ENCODE measurements at regions not wholly inside any gene's neighbourhood (a gene's known extent, or its start where the extent isn't known, plus 50 kb on each side); places are given as distances from the start of the nearest gene placed in this dataset.

DNA sequence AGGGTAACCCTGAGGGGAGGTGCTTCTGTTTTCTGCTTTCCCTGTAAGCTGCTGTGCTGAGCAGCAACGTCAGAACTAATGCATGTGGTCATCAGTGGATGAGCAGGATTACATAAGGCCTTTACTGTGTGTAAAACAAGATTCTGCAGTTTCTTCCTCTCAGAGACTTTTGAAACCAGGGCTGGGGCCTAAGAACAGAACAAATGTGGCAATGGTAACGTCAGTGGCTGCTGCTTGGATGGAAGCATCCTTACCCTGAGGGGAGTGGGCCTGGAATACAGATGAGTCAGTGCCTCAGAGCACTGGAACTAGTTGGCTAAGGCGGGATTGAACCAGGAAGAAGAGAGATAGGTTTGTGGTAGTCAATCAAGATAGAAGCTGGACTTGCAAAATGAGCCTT is 180.2 kb upstream of the KCNH8 start:
- Histone ChIP-seq H3K9me2 (ENCODE audit: insufficient read depth, low read length) (no peaks in the 10 kb centered on the region), H2AFZ (ENCODE audit: low read length) (peak overlapping the region; percentile 55), H3K79me2 (ENCODE audit: insufficient read depth, low read depth, low read length) (no peaks in the 10 kb centered on the region), H4K20me1 (ENCODE audit: insufficient read depth, low read length) (no peaks in the 10 kb centered on the region), H3K27ac (ENCODE audit: low read depth, low read length, poor library complexity, severe bottlenecking) (no peak overlapping the region), H3K36me3 (ENCODE audit: insufficient read depth, low read length) (no peaks in the 10 kb centered on the region), H3K9me3 (ENCODE audit: low read length) (peaks cover 17% of the 10 kb centered on the region; the same call in 1 of the 2 replicates), H3K4me1 (ENCODE audit: insufficient read depth, low read length, poor library complexity, severe bottlenecking) (no peaks in the 10 kb centered on the region), H3K4me2 (ENCODE audit: low read length) (no peak overlapping the region), H3K4me3 (ENCODE audit: low read depth, low read length, poor library complexity, severe bottlenecking) (no peak overlapping the region)
- no TSS peak for BruUV-seq (replicated peaks)
- POLR2A ChIA-PET = interaction anchor here (0.6 to 0.7 kb wide), 2 partner anchors 11 to 177 kb away, joined by 3 to 5 read pairs; no protein-coding TSS in a partner anchor
- CTCF ChIA-PET (ENCODE audit: unreplicated experiment) = no interaction called here
- DNase-seq (ENCODE audit: low spot score) = no peak
- TF ChIP-seq, protein P1, sequence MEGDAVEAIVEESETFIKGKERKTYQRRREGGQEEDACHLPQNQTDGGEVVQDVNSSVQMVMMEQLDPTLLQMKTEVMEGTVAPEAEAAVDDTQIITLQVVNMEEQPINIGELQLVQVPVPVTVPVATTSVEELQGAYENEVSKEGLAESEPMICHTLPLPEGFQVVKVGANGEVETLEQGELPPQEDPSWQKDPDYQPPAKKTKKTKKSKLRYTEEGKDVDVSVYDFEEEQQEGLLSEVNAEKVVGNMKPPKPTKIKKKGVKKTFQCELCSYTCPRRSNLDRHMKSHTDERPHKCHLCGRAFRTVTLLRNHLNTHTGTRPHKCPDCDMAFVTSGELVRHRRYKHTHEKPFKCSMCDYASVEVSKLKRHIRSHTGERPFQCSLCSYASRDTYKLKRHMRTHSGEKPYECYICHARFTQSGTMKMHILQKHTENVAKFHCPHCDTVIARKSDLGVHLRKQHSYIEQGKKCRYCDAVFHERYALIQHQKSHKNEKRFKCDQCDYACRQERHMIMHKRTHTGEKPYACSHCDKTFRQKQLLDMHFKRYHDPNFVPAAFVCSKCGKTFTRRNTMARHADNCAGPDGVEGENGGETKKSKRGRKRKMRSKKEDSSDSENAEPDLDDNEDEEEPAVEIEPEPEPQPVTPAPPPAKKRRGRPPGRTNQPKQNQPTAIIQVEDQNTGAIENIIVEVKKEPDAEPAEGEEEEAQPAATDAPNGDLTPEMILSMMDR (conservative IDR thresholded peaks at IDR 0.05; ENCODE audit: low read length) = no peak
- no peak for TF ChIP-seq EZH2phosphoT487 (IDR thresholded peaks at IDR 0.05; ENCODE audit: borderline replicate concordance, low read depth, low read length)
- intact Hi-C loops (cut with micrococcal nuclease; ENCODE audit: unreplicated experiment) = no loop called here

DNA sequence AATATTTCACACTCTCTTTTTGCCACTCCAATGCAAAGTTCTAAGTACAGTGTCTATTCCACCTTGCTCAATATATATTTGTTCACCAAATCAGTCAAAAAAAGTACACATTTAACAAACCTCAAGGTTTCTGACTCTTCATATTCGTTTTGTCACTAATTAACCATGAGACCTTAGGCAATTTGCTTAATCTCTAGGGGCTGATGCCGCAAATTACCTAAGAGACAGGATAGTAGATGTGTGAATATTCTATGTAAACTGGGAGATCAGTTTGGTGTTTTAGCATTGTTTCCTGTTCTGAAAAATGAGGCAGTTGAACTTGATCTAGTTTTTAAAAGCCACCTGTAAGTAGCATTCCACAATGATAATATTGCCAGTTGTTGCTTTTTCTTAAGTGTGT is 182.5 kb upstream of the KCNH8 start:
- H3K4me1 ChIP-seq (ENCODE audit: insufficient read depth, low read length, poor library complexity, severe bottlenecking) = no peaks in the 10 kb centered on the region
- no peaks in the 10 kb centered on the region for H4K20me1 ChIP-seq (ENCODE audit: insufficient read depth, low read length)
- POLR2A ChIA-PET = no interaction called here
- no peak overlapping the region for H3K27ac ChIP-seq (ENCODE audit: low read depth, low read length, poor library complexity, severe bottlenecking)
- H3K9me3 ChIP-seq (ENCODE audit: low read length) = peaks cover 5% of the 10 kb centered on the region; the same call in 1 of the 2 replicates
- DNase-seq (ENCODE audit: low spot score) = no peak
- no peaks in the 10 kb centered on the region for H3K9me2 ChIP-seq (ENCODE audit: insufficient read depth, low read length)
- CTCF ChIA-PET (ENCODE audit: unreplicated experiment) = no interaction called here
- H3K36me3 ChIP-seq (ENCODE audit: insufficient read depth, low read length) = no peaks in the 10 kb centered on the region
- TF ChIP-seq EZH2phosphoT487 (IDR thresholded peaks at IDR 0.05; ENCODE audit: borderline replicate concordance, low read depth, low read length) = no peak
- TF ChIP-seq, protein P1 (conservative IDR thresholded peaks at IDR 0.05; ENCODE audit: low read length) = no peak
- intact Hi-C loops (cut with micrococcal nuclease; ENCODE audit: unreplicated experiment) = no loop called here
- no peak overlapping the region for H2AFZ ChIP-seq (ENCODE audit: low read length)
- H3K4me2 ChIP-seq (ENCODE audit: low read length) = no peak overlapping the region
- H3K4me3 ChIP-seq (ENCODE audit: low read depth, low read length, poor library complexity, severe bottlenecking) = no peak overlapping the region
- no TSS peak for BruUV-seq (replicated peaks)
- H3K79me2 ChIP-seq (ENCODE audit: insufficient read depth, low read depth, low read length) = no peaks in the 10 kb centered on the region

DNA sequence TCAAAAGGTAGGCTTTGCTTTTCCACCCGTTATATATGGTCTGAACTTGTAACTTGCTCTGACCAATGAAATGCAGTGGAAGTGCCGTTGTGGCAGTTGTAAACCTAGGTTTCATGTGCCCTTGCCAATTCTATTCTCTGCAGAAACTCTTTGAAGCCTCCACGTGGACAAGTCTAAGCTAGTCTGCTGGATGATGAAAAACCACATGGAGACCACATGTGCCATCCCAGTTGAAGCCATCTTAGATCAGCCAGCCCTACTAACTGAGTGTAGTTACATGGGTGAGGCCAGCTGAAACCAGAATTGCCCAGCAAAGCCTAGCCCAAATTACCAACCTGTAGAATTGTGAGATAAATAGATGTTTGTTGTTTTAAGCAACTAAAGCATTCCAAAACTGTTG is 183.7 kb upstream of the KCNH8 start:
- ChIA-PET CTCF (ENCODE audit: unreplicated experiment) (no interaction called here), POLR2A (no interaction called here)
- Histone ChIP-seq H3K27ac (ENCODE audit: low read depth, low read length, poor library complexity, severe bottlenecking) (no peak overlapping the region), H3K9me2 (ENCODE audit: insufficient read depth, low read length) (no peaks in the 10 kb centered on the region), H3K36me3 (ENCODE audit: insufficient read depth, low read length) (no peaks in the 10 kb centered on the region), H3K4me3 (ENCODE audit: low read depth, low read length, poor library complexity, severe bottlenecking) (no peak overlapping the region), H3K4me1 (ENCODE audit: insufficient read depth, low read length, poor library complexity, severe bottlenecking) (no peaks in the 10 kb centered on the region), H3K4me2 (ENCODE audit: low read length) (no peak overlapping the region), H3K9me3 (ENCODE audit: low read length) (peaks cover 5% of the 10 kb centered on the region; the same call in 1 of the 2 replicates), H3K79me2 (ENCODE audit: insufficient read depth, low read depth, low read length) (no peaks in the 10 kb centered on the region), H2AFZ (ENCODE audit: low read length) (peak overlapping the region; percentile 10; the same call in 1 of the 2 replicates), H4K20me1 (ENCODE audit: insufficient read depth, low read length) (no peaks in the 10 kb centered on the region)
- BruUV-seq (replicated peaks) = no TSS peak
- TF ChIP-seq EZH2phosphoT487 (IDR thresholded peaks at IDR 0.05; ENCODE audit: borderline replicate concordance, low read depth, low read length) = no peak
- TF ChIP-seq, protein P1 (conservative IDR thresholded peaks at IDR 0.05; ENCODE audit: low read length) = no peak
- intact Hi-C loops (cut with micrococcal nuclease; ENCODE audit: unreplicated experiment) = no loop called here
- no peak for DNase-seq (ENCODE audit: low spot score)

All from OCI-LY7 (cell line).